NB4 (cell line): ENCODE measurements at regions not wholly inside any gene's neighbourhood (a gene's known extent, or its start where the extent isn't known, plus 50 kb on each side); places are given as distances from the start of the nearest gene placed in this dataset.
"Not testable (repeated sequence)": the region's sequence is repeated elsewhere in the genome, so short reads cannot be mapped to it uniquely, and the experiment has no call there.

Experiments
- DNase-seq: peaks from one replicate; pipeline ENCODE4 v3.0.0; 2010; ENCODE audit warnings: low read depth
- H3K4me3 ChIP-seq: one replicate; pipeline ENCODE4 v1.5.1; 2011; ENCODE audit warnings: mild to moderate bottlenecking, low read depth, low read length, moderate library complexity
- CTCF ChIP-seq: IDR thresholded peaks from one replicate; pipeline ENCODE4 v1.5.1; 2012; ENCODE audit warnings: low read depth, low read length
- MAX ChIP-seq: IDR thresholded peaks from 2 replicates; pipeline ENCODE4 v1.6.1; 2011; ENCODE audit warnings: low read depth, low read length
- MYC ChIP-seq: IDR thresholded peaks from 2 replicates; pipeline ENCODE4 v1.6.1; 2011; ENCODE audit warnings: low read depth, low read length
- POLR2A ChIP-seq: IDR thresholded peaks from 2 replicates; pipeline ENCODE4 v1.6.1; 2011; ENCODE audit warnings: mild to moderate bottlenecking; ENCODE audit not compliant: insufficient read length; ENCODE audit errors: extremely low read depth

- H3K4me3 ChIP-seq, DNase-seq: not testable (repeated sequence)
Measured at GRCh38 chr20:30871127-30871526, 386.3 kb upstream of the DEFB115 start.

- not testable (repeated sequence) for H3K4me3 ChIP-seq, DNase-seq
Measured at GRCh38 chr20:30872252-30872651, 385.2 kb upstream of the DEFB115 start.

- not testable (repeated sequence) for DNase-seq, H3K4me3 ChIP-seq
Measured at GRCh38 chr20:30875868-30876267, 381.6 kb upstream of the DEFB115 start.

- DNase-seq, H3K4me3 ChIP-seq: not testable (repeated sequence)
Measured at GRCh38 chr20:30891400-30891799, 366.1 kb upstream of the DEFB115 start.

- TF ChIP-seq MAX = no peak
- TF ChIP-seq CTCF = no peak
- TF ChIP-seq POLR2A = no peak
- TF ChIP-seq MYC = no peak
- H3K4me3 ChIP-seq = no peak overlapping the region
- no peak for DNase-seq
Measured at GRCh38 chr20:30892541-30893345, 364.7 kb upstream of the DEFB115 start.

GRCh38 chr20:30893346-30894314 is 363.8 kb upstream of the DEFB115 start:
- H3K4me3 ChIP-seq, DNase-seq: not testable (repeated sequence)

GRCh38 chr20:30894707-30895353 is 362.6 kb upstream of the DEFB115 start:
- DNase-seq, H3K4me3 ChIP-seq: not testable (repeated sequence)

- not testable (repeated sequence) for DNase-seq, H3K4me3 ChIP-seq
Measured at GRCh38 chr20:30895354-30895711, 362.1 kb upstream of the DEFB115 start.

- H3K4me3 ChIP-seq, DNase-seq: not testable (repeated sequence)
Measured at GRCh38 chr20:30899370-30900079, 357.9 kb upstream of the DEFB115 start.

- not testable (repeated sequence) for DNase-seq, H3K4me3 ChIP-seq
Measured at GRCh38 chr20:30900080-30900719, 357.3 kb upstream of the DEFB115 start.

- not testable (repeated sequence) for DNase-seq, H3K4me3 ChIP-seq
Measured at GRCh38 chr20:30905231-30905630, 352.2 kb upstream of the DEFB115 start.
